Esophagus muscularis mucosa (tissue), 3 donors: ENCODE measurements at regions not wholly inside any gene's neighbourhood (a gene's known extent, or its start where the extent isn't known, plus 50 kb on each side); places are given as distances from the start of the nearest gene placed in this dataset.

Experiments used
- CTCF ChIP-seq, 3 experiments: fragments of 200-600 bp in 2 of 3; fragments of 450-650 bp in 1 of 3; sonication (generic) in 2 of 3; IDR thresholded peaks; one replicate each; pipeline ENCODE4 v1.5.1; 2017 to 2019; ENCODE audit warnings: antibody characterized with exemption in 3 of 3, mild to moderate bottlenecking in 2 of 3, moderate library complexity in 1 of 3
- POLR2A ChIP-seq: fragments of 450-650 bp; IDR thresholded peaks from one replicate; pipeline ENCODE4 v1.6.1; 2017; ENCODE audit warnings: antibody characterized with exemption, moderate library complexity, mild to moderate bottlenecking, low read depth

- TF ChIP-seq CTCF (IDR thresholded peaks at IDR 0.05) (no peak), POLR2A (no peak)
Measured at GRCh38 chr16:55255733-55256282, 68.2 kb upstream of the IRX6 start.
